ENCODE measurements at regions not wholly inside any gene's neighbourhood (a gene's known extent, or its start where the extent isn't known, plus 50 kb on each side); places are given as distances from the start of the nearest gene placed in this dataset.

DNA sequence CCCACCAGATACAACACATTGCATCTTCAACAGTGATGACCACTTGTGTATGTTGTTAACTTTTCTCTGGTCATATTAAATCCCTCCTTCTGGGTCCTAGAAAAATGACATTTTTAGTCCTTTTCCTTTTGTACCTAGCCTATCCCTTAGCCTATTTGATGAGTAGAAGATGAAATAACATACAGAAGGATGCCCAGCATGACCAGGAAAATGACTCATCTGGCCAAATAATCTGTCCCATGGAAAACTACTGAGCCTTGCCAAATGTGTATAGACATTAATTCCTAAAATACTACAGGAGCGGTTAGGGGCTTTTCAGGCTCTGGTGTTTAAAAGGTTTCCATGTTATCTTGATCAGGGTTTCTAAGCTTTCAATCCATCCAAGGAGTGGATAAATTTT is 129.0 kb upstream of the KCNIP4 start:
- no peak overlapping the region for H3K9ac ChIP-seq
- no peak overlapping the region for H3K4me3 ChIP-seq
- TF ChIP-seq EZH2phosphoT487 (IDR thresholded peaks at IDR 0.05) (no peak), EZH2 (IDR thresholded peaks at IDR 0.05) (no peak)
- TF ChIP-seq, protein P1, sequence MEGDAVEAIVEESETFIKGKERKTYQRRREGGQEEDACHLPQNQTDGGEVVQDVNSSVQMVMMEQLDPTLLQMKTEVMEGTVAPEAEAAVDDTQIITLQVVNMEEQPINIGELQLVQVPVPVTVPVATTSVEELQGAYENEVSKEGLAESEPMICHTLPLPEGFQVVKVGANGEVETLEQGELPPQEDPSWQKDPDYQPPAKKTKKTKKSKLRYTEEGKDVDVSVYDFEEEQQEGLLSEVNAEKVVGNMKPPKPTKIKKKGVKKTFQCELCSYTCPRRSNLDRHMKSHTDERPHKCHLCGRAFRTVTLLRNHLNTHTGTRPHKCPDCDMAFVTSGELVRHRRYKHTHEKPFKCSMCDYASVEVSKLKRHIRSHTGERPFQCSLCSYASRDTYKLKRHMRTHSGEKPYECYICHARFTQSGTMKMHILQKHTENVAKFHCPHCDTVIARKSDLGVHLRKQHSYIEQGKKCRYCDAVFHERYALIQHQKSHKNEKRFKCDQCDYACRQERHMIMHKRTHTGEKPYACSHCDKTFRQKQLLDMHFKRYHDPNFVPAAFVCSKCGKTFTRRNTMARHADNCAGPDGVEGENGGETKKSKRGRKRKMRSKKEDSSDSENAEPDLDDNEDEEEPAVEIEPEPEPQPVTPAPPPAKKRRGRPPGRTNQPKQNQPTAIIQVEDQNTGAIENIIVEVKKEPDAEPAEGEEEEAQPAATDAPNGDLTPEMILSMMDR (IDR thresholded peaks at IDR 0.05): no peak
- H3K9me3 ChIP-seq (ENCODE audit: low read depth): no peaks in the 10 kb centered on the region
- no peaks in the 10 kb centered on the region for H3K4me1 ChIP-seq
- Mint-ChIP-seq H3K4me3 (no peak overlapping the region), H3K4me1 (peaks cover 3% of the 10 kb centered on the region), H3K36me3 (no peaks in the 10 kb centered on the region), H3K27me3 (ENCODE audit: insufficient read depth, low read depth) (no peaks in the 10 kb centered on the region), H3K27ac (no peak overlapping the region), H3K9me3 (peaks cover 12% of the 10 kb centered on the region)
- no peaks in the 10 kb centered on the region for H3K36me3 ChIP-seq
- H3K27ac ChIP-seq: no peak overlapping the region
- H2AFZ ChIP-seq (replicated peaks): no peak overlapping the region
- H3K27me3 ChIP-seq: no peaks in the 10 kb centered on the region
- H3F3A ChIP-seq (ENCODE audit: low read depth): no peaks in the 10 kb centered on the region
- DNase-seq (ENCODE audit: low spot score): no peak
- no peaks in the 10 kb centered on the region for H3K79me2 ChIP-seq (ENCODE audit: low read depth)
- no peak overlapping the region for H3K4me2 ChIP-seq
- H4K20me1 ChIP-seq (ENCODE audit: low read depth): no peaks in the 10 kb centered on the region

DNA sequence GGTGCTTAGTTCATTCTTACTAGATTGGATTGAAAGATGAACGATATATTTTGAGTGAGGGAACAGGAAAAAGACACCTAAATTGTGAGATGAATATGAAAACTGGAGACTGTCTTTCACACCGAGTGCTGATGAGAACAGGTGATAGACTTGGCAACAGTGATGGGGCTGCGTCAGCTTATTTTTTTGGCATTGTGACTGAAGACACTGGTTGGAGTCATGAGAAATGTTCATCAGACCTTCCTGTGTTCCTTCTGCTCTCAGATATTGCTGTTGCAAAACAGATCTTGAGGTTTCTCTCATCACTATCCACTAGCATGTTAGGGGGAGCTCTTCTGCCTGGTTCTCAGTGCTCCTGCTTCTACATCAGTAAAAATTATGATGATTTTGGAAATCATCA is 124.2 kb upstream of the KCNIP4 start:
- DNase-seq (ENCODE audit: low spot score): no peak

DNA sequence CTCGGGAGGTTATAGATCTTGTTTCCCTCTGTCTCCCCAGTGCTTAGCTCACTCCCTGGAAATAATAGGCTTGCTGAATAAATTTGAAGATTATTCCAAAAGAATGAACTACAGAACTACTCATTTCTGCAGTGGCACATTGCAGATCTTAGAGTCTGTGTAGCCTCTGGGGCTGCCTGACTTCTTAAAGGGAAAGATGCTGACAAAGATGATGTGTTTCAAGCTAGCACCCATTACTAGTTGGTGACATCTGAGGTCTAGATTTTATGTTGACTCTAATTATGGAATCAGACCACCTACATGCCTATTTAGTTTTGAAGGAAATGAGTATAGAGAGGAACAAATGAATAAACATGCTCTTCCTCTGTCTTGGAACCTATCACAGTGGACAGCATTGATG is 123.7 kb upstream of the KCNIP4 start:
- TF ChIP-seq EZH2 (IDR thresholded peaks at IDR 0.05) (no peak), EZH2phosphoT487 (IDR thresholded peaks at IDR 0.05) (no peak)
- TF ChIP-seq, protein P1 (IDR thresholded peaks at IDR 0.05): no peak
- no peak overlapping the region for H3K4me3 Mint-ChIP-seq
- Histone ChIP-seq H3K27me3 (no peaks in the 10 kb centered on the region), H3K4me2 (no peak overlapping the region), H3K4me1 (no peaks in the 10 kb centered on the region), H3K36me3 (no peaks in the 10 kb centered on the region), H3K9me3 (ENCODE audit: low read depth) (no peaks in the 10 kb centered on the region), H2AFZ (replicated peaks) (no peak overlapping the region), H3K4me3 (no peak overlapping the region), H3K27ac (no peak overlapping the region), H3K79me2 (ENCODE audit: low read depth) (no peaks in the 10 kb centered on the region), H3K9ac (no peak overlapping the region), H3F3A (ENCODE audit: low read depth) (no peaks in the 10 kb centered on the region), H4K20me1 (ENCODE audit: low read depth) (no peaks in the 10 kb centered on the region)
- H3K36me3 Mint-ChIP-seq: no peaks in the 10 kb centered on the region
- DNase-seq (ENCODE audit: low spot score): no peak
- H3K4me1 Mint-ChIP-seq: no peaks in the 10 kb centered on the region
- H3K9me3 Mint-ChIP-seq: peaks cover 12% of the 10 kb centered on the region
- no peak overlapping the region for H3K27ac Mint-ChIP-seq
- H3K27me3 Mint-ChIP-seq (ENCODE audit: insufficient read depth, low read depth): no peaks in the 10 kb centered on the region

More for the DNA sequence above, 124.2 kb upstream of the KCNIP4 start:
- no peaks in the 10 kb centered on the region for H3K36me3 ChIP-seq
- Mint-ChIP-seq H3K9me3 (peaks cover 12% of the 10 kb centered on the region), H3K4me3 (no peak overlapping the region), H3K36me3 (no peaks in the 10 kb centered on the region), H3K27ac (no peak overlapping the region), H3K4me1 (no peaks in the 10 kb centered on the region), H3K27me3 (ENCODE audit: insufficient read depth, low read depth) (no peaks in the 10 kb centered on the region)
- H3K9me3 ChIP-seq (ENCODE audit: low read depth): no peaks in the 10 kb centered on the region
- TF ChIP-seq EZH2 (IDR thresholded peaks at IDR 0.05) (no peak), EZH2phosphoT487 (IDR thresholded peaks at IDR 0.05) (no peak)
- TF ChIP-seq, protein P1 (IDR thresholded peaks at IDR 0.05): no peak
- H2AFZ ChIP-seq (replicated peaks): no peak overlapping the region
- H4K20me1 ChIP-seq (ENCODE audit: low read depth): no peaks in the 10 kb centered on the region
- H3K27me3 ChIP-seq: no peaks in the 10 kb centered on the region
- H3K9ac ChIP-seq: no peak overlapping the region
- H3F3A ChIP-seq (ENCODE audit: low read depth): no peaks in the 10 kb centered on the region
- H3K27ac ChIP-seq: no peak overlapping the region
- no peaks in the 10 kb centered on the region for H3K79me2 ChIP-seq (ENCODE audit: low read depth)
- H3K4me1 ChIP-seq: no peaks in the 10 kb centered on the region
- H3K4me2 ChIP-seq: no peak overlapping the region
- H3K4me3 ChIP-seq: no peak overlapping the region

Data from neural progenitor cell (in vitro differentiated cells).